Iris pigment epithelial cell (primary cell): ENCODE measurements at regions not wholly inside any gene's neighbourhood (a gene's known extent, or its start where the extent isn't known, plus 50 kb on each side); places are given as distances from the start of the nearest gene placed in this dataset.

Experiments
- DNase-seq: peaks from one replicate; pipeline ENCODE4 v3.0.0-alpha.2; 2011; ENCODE audit warnings: low read depth

GRCh38 chr2:147711031-147711430, 133.8 kb upstream of the ACVR2A start:
- DNase-seq, result no peak

- no peak for DNase-seq
Measured at GRCh38 chr2:147709655-147710054, 135.2 kb upstream of the ACVR2A start.

DNA sequence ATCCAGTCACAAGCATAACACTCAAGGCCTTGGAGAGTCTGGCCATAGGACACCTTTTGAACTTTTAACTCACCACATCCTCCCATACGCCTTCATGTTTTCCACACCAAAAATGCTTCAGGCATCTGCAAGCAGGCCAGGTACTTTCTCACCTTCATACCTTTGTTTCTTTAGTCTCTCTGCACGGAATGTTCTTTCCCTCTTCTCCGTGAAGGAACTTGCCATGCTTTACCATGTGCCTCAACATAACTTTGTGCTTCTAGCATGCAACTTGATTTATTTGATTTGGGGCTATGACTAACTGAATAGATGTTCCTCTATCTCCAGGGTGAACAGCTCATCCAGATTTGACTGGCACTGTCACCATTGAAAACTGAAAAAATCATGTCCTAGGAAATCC, 141.7 kb upstream of the ACVR2A start:
- DNase-seq, result no peak

DNA sequence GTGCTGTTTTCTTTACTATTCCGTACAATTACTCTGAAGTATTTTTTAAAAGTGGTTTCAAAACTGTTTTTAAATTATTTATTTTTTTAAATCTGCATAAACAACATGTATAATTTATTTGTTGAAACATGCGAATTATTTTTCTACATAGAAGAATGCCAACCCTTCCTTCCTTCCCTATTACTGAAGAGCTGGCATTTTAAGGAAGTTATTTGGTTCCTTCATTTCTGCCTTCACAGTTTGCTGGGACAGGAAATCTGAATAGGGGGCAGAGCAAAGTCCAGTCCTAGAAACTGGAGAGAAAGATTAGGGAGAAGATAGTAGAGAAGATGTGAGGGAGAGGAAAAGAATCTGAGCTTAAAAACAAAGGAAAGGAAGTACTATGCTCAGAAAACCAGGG, 146.7 kb upstream of the ACVR2A start:
- no peak for DNase-seq

DNA sequence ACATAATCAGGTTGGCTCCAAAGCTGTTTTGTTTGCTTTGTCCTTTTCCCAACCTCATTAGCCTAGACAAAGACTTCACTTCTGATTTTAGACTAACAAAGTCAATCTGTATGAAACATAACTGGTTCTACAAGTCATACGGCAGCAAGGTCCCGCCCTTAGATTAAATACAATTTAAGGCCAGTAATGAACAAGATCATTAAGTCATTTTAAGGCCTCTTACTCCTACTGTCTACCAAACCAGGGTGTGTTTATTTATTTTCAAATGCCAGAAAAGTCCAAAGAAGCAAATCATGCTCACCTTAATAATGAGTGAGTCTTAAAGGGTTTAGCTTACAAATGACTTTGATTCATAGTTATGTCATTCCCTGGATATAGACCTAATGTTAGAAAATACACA, 148.4 kb upstream of the ACVR2A start:
- no peak for DNase-seq

GRCh38 chr2:147689220-147689909, 155.5 kb upstream of the ACVR2A start:
- no peak for DNase-seq

- DNase-seq, result no peak
Measured at GRCh38 chr2:147688242-147688641, 156.6 kb upstream of the ACVR2A start.

DNA sequence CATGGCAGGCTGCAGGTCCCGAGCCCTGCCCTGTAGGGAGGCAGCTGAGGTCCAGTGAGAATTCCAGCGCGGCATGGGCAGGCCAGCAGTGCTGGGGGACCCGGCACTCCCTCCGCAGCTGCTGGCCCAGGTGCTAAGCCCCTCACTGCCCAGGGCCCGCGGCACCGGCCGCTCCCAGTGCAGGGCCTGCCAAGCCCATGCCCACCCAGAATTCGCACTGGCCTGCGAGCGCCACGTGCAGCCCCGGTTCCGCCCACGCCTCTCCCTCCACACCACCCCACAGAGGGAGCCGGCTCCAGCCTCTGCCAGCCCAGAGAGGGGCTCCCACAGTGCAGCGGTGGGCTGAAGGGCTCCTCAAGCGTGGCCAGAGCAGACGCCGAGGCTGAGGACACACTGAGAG, 158.5 kb upstream of the ACVR2A start:
- no peak for DNase-seq

- no peak for DNase-seq
Measured at GRCh38 chr2:147684903-147685302, 159.9 kb upstream of the ACVR2A start.

GRCh38 chr2:147683380-147683779, 161.4 kb upstream of the ACVR2A start:
- no peak for DNase-seq

DNA sequence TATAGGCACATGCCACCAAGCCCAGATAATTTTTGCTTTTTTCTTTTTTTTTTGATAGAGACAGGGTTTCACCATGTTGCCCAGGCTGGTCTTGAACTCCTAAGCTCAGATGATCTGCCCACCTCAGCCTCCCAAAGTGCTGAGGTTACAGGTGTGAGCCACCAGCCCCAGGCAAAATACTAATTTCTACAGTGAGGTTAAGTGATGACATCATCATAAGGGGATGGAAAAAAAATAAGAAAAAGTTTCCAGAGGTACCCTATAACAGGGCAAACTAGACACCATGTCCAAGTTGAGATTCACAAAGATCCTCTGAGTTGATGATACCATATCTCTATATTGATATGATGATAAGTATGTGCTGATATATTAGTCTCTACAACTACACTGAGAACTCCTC, 163.7 kb upstream of the ACVR2A start:
- DNase-seq, result no peak

DNA sequence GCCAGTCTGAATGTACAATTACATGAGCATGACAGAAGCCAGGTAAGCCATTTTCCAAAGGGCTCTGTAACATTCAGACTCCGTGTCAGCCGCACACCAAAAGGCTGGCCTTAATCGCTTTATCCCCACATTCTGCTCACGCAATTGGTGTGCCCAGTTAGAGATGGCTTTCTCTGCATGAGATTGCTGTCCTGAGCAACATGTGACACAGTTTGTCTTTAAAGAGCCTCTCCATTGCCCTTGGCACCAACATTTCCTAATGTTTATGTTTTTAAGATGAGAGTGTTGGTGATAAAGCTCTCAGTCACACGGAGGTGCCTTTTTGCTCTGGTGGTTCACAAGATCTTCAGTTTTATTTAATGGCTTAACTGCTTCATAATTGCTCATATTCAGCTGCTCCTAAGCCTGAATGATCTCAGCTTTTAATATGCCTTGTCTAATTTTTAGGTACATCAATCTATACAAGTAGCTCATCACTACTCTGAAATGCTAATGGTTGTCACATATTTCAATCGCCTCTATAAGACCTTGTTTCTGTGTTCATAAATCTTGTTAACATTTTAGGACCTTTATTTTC, 164.8 kb upstream of the ACVR2A start:
- DNase-seq, result no peak

DNA sequence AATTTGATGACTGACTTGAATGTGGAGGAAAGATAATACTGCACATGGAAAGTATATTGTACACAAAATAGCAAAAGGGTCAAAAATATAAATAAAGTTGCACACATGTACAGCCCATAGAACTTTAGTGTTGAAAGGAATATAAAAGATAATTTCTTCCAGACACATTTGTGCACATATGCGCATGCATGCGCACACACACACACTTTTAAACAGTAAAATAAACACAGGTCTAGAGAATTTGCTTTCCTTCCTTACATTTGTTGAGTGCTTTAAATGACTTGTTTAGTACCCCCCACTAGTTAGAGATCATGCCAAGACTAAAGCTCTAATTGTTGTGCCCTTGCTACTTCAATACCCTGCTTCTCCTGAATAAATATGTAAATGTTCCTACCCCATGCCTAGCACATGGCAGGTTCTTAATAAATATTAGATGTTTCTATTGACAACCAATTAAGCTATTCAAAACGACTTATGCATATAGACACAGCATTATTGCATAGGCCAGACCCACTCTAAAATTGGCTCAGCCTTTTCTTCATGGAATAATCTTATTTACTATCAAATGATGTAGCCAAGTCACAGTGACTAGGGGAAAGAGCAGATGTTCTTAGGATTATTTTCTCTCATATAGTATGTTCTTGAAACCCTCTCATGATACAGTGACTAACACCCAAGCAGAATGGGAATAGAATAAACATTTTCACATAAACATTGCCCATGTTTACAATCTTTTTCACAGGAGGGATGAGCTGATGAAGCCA, 165.5 kb upstream of the ACVR2A start:
- DNase-seq, result no peak

- DNase-seq, result no peak
Measured at GRCh38 chr2:147665105-147665504, 179.7 kb upstream of the ACVR2A start.

- DNase-seq, result no peak
Measured at GRCh38 chr2:147663962-147664361, 180.9 kb upstream of the ACVR2A start.

- DNase-seq, result no peak
Measured at GRCh38 chr2:147663153-147663961, 181.5 kb upstream of the ACVR2A start.

DNA sequence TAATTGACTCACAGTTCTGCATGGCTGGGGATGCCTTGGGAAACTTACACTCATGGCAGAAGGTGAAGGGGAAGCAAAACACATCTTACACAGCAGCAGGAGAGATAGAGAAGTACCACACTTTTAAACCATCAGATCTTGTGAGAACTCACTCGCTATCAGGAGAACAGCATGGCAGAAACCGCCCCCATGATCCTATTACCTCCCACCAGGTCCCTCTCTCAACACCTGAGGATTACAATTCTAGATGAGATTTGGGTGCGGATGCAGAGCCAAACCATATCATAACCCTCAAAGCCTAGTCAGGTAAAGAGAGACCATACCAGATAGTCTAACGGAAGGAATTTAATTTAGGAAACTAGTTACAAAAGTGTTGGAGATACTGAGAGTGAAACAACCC, 182.6 kb upstream of the ACVR2A start:
- DNase-seq, result no peak

DNA sequence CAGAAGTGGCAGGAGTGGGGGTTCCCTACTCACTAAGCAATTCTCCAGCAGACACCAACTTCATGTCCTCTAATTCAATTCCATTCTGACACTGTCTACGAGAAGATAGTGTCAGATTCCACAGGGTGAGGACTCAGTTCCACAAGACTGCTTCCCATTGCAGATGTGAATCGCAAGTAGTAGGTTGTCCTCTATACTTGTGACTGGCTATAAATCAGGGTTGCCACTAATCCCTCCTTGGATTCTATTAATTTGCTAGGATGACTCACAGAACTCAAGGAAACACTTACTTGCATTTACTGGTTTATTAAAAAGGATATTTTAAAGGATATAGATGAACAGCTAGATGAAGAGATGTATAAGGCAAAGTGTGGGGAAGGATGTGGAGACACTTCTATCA, 184.1 kb upstream of the ACVR2A start:
- no peak for DNase-seq

DNA sequence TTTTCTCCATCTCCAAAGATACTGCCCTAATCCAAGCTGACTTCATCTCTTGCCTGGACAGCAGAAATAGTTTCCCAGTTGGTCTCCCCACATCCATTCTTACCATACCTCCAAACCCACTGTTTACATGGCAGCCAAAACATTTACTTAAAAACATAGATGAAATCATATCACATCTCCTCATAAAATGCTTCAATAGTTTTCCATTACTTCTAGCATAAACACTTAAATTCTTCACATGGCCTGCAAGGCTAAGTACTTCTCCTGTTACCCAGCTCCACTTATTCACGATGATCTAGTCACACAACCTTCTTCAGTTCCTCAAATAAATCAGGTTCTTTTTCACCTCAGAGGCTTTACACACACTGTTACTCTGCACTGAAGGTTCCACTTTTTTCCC, 185.8 kb upstream of the ACVR2A start:
- no peak for DNase-seq

- no peak for DNase-seq
Measured at GRCh38 chr2:147657086-147658000, 187.5 kb upstream of the ACVR2A start.

DNA sequence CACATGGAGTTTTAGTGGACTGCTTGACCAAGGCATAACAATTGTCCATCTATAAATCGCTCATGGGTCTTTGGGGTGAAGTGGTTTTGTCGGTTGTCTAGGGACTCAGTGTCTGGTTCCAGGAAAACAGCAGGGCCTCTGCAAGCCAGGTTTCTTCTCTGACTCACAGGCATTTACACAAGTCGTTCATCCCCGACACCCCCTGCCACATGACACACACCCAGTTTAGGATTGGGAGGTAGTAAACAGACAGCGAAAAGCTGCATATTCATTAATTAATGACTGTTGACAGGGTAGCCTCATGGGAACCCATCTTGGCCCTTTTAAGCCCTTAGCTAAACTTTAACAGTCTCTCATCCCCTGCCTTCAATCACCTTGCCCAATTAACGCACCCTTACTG, 194.8 kb upstream of the ACVR2A start:
- no peak for DNase-seq

GRCh38 chr2:147649286-147649685, 195.5 kb upstream of the ACVR2A start:
- no peak for DNase-seq
